GM19372 (cell line): ENCODE measurements at regions not wholly inside any gene's neighbourhood (a gene's known extent, or its start where the extent isn't known, plus 50 kb on each side); places are given as distances from the start of the nearest gene placed in this dataset.

Source experiments
- ATAC-seq: cut with Tn5 transposase; IDR thresholded peaks from one replicate; pipeline ENCODE4 v1.9.1; 2021; ENCODE audit warnings: mild to moderate bottlenecking, low read depth, moderate library complexity; ENCODE audit not compliant: unreplicated experiment

- no peak for ATAC-seq
Measured at GRCh38 chr20:22507240-22507961, 77.0 kb downstream of the FOXA2 start.

DNA sequence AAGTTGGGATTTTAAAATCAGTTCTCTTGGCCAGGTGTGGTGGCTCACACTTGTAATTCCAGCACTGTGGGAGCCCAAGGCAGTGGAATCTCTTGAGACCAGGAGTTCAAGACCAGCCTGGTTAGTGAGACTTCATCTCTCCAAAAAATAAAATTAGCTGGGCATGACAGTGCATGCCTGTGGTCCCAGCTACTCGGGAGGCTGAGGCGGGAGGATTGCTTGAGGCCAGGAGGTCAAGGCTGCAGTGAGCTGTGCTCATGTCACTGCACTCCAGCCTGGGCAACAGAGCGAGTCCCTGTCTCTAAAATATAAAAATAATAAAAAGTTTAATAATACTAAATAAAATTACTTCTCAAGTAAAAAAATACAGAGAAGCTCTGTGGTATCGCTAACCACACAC is 77.5 kb downstream of the FOXA2 start:
- no peak for ATAC-seq

DNA sequence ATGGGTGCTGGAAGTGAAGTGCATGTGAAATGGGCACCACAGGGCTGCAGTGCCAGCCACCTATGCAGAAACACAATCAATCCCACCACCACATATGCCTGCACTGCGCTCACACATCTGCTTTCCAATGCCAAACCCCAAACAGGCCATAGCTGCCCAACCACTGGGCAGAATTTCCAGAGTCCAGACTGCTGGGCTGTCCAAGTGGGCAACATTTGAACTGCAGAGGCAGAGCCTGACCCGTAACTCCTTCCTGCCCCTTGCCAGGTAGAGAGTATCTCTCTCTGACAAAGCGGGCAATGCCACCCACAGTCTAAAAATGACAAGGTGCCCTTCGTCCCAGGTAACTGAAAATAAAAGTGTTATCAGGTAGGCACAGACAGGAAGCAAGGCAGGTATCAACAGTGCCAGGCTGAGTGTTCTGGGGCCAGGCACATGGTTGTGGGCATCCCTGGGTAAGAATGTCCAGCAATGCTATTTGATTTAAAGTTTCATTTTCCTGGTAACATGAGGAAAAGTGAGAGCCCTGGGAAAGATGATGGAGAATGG is 79.5 kb downstream of the FOXA2 start:
- no peak for ATAC-seq

DNA sequence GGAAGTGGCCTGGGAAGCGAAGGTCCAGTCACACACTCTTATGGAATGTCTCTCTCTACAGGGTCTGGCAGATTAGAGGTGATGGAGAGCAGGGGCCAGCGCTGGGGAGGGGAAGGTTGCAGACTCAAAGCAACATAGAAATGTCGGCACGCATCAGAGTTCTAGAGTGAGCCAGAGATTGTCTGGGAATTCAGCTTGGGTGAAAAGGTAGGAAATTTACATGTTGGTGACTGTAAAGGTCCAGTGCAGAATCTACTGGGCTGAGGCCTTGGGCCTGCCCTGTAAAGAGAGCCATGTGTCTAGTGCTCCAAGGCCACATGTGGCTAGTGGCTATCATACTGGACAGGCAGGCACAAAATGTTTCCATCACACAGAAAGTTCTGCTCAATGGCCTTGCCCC is 80.8 kb downstream of the FOXA2 start:
- no peak for ATAC-seq

DNA sequence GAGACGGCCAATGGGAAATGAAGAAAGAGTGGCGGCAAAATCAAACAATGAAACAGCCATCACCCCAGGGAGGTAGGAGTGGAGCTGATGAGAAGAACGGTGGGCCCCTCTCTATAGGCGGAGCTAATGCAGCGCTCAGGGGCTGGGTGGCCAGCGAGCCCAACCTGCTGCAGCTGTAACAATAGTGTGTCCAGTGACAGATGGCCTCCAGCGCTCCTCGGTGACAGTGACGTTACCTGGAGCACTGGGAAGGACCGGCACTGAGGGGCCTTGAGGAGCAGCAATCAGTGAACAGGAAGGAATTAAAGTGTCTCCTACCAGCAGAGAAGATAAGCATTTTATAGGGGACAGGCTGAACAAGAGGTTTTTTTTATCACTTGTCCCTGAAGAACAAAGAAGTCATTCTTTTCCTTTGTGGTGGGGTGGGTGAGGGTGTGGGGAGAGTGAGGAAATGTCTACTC is 81.6 kb downstream of the FOXA2 start:
- ATAC-seq, result no peak

DNA sequence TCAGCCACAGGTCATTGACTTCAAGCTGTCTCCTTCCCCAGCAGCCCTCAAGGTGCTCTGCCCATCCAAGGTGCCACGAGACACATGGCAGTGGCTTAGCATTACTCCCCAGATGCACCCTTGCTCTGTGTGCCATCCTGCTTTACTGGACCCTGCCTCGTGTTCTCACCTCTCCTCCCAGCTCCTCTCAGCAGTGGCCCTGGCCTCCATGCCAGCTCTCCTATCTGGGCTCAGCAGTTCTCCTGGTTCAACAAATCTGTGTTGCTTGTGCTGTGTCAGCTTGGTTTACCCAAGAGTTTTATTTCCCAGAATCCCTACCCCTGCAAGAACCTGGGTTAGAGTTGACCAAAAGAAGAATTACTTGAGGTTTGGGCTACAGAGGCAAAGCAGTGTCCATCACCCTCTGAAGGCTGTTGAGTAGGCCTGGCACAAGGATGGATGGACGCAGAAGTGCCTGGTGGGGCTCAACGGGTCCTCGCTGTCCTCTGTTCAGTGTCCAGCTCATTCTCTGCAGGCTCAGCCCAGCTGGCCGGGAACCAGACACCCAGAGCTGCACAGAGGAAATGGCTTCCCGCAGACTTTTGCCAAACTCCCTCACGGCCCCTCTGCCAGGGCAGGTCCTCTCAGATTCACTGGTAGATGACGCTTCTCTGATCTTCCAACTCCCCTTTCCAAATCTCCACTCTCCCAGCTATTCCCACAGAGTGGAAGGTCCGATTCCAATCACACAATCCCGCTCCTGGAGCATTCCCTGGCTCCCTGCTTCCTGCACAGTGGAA is 82.6 kb downstream of the FOXA2 start:
- no peak for ATAC-seq

- ATAC-seq, result no peak
Measured at GRCh38 chr20:22501034-22501433, 83.3 kb downstream of the FOXA2 start.

DNA sequence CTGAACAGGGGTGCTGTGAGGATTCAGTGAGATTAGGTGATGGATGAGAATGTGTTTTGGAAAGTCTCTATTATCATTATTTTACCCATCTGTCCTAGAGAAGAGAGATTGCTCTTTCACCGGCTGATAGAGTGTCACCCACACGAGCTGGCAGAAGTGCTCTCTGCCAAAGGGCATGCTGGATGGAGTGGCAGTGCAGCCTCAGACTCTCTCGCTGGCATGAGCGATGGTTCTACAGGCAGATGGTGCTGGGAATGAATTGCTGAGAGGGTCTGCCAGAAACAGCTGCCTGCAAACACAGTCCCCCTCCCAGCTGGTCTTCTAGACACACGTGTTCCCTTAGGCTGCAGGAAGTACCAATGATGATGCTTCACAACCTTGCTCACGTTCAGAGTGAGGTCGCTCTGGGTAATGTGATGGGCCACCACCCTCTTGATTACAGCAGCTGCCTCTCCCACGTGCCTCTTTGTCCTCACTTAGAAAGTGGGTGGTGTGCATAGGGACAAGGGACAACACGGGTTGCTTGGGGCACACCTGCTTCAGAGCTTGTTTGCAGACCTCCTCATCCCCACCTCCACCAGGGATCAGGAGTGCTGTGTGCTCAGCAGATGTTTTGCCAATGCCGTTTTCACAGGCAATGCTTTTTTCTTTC is 84.7 kb downstream of the FOXA2 start:
- no peak for ATAC-seq

DNA sequence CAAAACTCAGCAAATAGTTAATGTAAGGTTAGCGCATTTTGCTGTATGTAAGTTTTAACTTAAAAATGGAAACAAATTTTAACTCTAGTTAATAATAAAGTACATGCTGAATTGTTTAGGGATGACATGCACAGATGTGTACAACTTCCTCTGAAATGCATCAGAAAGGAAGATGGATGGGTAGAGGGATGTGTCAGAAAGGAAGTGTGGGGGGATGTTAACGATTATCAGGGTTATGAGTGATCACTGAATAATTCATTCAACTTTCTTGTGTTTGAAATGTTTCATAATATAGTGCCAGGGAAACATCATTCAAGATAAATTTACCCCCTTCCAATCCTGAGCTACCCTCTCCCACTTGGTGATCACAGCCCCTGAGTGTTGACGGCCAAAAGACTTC is 87.6 kb downstream of the FOXA2 start:
- no peak for ATAC-seq

DNA sequence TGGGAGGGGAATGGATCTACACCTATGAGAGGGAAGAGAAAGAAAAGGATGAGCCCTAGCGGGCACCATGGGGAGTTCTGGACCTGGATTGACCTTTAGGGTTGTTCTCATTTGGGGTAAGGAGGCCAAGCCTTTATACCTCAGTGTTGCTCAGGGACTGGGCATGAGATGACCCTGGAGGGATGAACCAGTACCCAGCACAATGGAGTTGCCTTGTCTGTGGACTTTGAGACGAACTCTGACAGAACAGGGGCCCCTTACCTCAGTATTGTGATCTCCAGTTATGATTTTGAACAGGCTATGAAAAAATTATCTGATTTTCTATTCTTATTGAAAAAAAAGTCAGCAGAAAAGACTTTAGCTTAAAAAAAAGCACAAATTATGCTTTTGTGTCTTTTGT is 88.6 kb downstream of the FOXA2 start:
- ATAC-seq, result no peak

GRCh38 chr20:22495172-22495571 is 89.2 kb downstream of the FOXA2 start:
- no peak for ATAC-seq

DNA sequence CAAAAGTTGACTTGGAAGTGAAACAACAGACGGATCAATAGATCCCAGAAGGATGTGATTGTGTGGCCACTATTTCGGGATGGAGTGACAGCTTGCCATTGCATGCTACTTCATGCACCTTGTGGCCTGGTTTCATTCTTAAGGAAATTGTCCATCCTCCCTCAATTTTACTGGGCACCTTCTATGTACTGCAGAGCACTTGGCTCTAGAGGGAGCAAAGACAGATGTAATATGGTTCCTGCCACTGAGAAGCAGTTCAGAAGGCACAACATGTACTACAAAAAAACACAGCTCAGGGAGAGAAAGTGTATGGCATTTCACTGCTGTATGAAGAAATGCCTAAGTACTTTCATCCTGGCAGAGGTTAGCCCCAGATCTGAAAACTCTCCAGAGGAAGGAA is 91.9 kb downstream of the FOXA2 start:
- no peak for ATAC-seq

- no peak for ATAC-seq
Measured at GRCh38 chr20:22491194-22491505, 93.2 kb downstream of the FOXA2 start.

DNA sequence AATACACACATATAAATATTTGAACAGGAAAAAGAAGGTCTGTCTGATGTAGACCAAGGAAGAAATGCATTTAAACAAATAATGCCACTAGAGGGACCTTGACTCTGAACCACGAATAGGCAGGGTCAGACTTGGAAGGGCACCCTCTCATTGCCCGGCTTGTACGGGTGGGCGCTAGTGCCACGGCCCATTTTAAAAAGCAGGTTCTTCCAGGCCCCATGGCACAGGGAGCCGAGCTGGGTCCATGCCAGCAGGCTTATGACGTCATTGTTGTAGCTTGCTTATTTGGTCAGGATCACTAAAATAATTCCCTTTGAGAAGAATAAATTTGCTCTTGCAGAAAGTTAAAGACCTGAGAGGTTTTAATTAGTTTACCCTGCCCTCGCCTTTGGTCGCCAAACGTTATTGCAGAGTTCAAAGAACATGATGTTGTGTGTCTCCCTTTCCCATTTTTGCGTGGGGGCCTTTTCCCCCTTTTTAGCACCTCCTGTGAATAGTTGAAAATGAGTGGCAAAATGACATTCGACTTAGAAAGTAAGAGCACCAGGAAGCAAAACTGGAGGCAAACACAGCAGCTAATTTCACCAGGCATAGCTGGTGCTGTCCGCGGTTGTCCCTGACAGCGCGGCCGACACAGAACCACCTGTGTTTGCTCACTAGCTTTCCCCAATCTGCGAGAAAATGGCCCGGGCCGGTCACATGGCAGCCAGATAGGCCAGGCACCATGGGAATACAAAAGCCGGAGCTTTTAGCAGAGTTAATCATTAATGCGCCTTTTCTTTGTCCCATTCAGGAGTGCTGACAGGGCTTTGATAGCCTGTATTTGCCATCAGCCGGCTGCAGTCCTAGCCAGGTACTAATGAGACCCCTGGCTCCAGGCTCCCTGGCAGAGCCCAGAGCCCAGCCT is 93.8 kb downstream of the FOXA2 start:
- no peak for ATAC-seq

GRCh38 chr20:22489626-22490286 is 94.6 kb downstream of the FOXA2 start:
- no peak for ATAC-seq

DNA sequence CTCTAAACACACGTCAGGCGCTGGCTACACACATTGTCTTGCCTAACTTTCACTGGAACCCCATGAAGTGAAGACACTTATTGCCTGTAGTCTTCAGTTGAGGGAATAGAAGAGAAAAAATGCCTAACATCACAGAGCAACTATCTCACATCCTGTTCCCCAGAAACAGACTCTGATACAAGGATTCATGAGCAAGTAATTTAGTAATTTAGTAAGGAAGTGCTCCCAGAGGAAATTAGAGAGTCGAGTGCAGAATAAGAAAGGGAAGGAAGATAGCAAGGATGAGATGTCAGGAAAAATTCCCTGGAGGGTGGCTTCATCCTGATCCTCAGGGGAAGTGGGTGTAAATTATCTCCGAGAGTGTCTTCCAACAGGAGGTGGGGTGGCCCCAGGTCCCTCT is 104.0 kb downstream of the FOXA2 start:
- no peak for ATAC-seq

DNA sequence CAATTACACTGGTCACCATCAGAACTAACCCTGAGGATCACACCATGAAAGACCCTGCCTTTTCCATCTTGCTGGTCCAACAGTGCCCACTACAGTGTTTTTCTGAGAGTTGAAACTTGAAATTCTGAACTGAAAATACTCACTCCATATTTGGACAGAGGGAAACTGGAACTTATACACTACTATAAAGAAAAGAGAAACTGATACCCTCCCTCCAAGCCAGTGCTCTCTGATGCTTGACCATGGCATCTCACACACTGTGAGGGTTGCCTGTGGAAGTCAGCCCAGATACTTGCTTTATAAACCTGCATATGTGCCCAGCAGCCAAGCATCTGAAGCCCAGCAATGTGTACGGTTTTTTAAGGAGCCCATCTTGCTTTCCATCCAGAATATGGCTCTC is 108.7 kb downstream of the FOXA2 start:
- no peak for ATAC-seq

DNA sequence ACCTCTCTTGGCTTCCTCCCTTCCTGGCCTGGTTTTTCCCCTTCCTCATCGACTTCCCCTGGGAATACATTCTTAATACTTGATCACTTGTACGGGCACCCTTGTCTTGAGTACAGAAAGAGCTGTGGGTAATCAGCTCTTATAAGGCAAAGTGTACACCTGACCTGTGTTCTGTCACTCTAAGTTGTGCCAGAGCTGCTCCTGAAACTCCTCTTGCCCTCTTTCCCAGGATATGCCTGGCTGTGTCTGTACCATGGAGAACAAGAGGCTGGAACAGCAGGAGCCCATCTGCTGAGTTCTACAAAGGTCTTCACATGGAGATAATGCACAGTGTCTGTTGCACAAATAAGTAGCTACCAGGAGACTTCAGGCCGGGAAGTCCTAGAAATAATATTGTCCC is 110.1 kb downstream of the FOXA2 start:
- ATAC-seq, result no peak

GRCh38 chr20:22473293-22473692 is 111.1 kb downstream of the FOXA2 start:
- no peak for ATAC-seq
